ENCODE measurements at regions not wholly inside any gene's neighbourhood (a gene's known extent, or its start where the extent isn't known, plus 50 kb on each side); places are given as distances from the start of the nearest gene placed in this dataset.
"Not testable (repeated sequence)": the region's sequence is repeated elsewhere in the genome, so short reads cannot be mapped to it uniquely, and the experiment has no call there.

DNA sequence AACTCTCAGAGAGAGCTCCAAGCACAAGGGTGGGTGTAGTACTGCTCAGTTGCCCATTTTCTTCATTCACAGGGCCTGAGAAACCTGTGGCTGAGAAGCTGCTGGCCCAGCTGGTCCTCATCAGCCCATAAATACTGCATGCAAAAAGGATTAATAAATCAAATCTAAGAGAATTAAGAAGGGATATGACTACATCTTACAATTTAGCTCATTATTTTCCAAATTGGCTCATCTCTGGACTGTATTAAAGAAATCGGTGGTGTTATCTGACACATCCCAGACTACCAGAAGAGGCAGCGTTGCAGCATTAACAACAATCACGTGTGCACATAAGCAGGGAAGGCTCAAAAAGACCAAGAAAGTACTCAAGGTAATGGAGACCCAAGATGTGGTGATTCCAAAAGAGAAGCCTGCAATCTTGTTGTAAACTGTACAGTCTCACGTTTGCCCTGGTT is 90.7 kb downstream of the CD24 start:
- DNase-seq, result no peak

DNA sequence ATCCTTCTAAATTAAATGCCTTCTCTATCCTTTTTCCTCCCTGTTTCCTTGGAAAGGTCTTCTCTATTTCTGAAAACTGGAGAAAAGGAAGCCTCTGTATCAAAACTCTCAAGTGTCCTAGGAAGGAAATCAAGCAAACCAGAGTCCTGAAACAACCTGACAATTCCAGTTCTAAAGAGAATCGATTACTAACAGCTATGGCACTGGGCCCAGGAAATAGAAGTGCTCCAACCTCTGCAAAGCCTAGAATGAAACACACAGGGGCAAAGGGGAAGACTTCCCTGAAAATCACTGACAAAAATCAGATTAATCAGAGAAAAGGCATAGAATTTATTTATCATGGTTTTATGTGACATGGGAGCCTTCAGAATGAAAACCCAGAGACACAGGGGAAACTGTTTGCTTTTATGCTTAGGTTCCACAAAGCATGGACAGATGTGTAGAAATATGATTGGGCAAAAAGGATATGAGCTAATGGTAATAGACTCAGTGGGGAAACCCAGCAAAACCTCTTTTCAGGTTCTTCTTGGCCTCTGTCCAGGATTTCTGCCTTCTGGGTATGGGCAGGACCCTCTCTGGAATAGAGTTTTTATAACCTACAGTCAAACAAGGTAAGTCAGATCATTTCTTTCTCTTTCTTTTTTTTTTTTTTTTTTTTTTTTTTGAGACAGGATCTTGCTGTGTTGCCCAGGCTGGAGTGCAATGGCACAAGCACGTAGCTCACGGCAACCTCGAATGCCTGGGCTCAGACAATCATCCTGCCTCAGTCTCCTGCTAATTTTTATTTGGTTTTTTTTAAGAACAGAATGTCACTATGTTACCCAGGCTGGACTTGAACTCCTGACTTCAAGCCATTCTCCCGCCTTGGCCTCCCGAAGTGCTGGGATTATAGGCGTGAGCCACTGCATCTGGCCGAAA is 91.7 kb downstream of the CD24 start:
- DNase-seq, result no peak

GRCh38 chr6:106882138-106882537 is 92.4 kb downstream of the CD24 start:
- DNase-seq, result peak; percentile 33

DNA sequence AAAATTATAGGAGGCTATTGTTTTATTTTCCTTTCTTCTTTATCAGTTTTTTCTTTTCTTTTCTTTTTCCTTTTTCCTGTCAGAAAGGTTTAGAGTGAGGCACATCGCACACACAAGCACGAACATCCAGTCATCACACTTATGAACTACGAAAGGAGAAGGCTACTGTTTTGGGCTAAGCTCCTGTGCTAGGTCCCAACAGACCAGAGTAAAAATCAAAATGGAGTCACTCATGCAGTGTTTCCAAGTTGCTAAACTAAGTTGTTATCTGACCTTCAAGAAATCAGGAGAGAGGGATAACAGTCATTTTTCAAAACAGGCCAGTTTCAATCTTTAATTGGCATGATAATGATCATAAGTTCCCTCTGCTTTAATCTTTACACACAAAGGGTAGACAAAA is 93.6 kb downstream of the CD24 start:
- DNase-seq, result no peak

- DNase-seq, result no peak
Measured at GRCh38 chr6:106875782-106876321, 98.7 kb downstream of the CD24 start.

GRCh38 chr6:106874481-106874880 is 100.0 kb downstream of the CD24 start:
- no peak for DNase-seq

DNA sequence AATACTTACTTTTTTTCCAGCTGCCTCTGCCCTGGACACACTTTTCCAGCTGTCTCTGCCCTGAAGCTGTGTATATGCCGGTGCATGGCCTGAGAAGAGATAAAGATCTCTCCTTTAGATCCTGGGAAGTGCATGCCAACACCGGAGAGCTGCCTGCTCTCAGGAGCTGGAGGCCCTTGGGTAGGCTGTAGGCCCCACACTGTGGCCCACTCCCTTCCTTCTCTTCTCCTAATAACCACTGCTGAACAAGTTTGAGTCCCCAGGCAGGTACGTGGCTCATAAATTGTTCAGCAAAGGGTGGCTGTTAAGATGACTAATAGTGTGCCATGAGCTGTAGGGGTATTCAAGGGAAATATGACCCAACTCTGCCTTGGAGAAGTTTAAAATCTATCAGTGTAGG is 102.5 kb downstream of the CD24 start:
- peak; percentile 32 for DNase-seq

DNA sequence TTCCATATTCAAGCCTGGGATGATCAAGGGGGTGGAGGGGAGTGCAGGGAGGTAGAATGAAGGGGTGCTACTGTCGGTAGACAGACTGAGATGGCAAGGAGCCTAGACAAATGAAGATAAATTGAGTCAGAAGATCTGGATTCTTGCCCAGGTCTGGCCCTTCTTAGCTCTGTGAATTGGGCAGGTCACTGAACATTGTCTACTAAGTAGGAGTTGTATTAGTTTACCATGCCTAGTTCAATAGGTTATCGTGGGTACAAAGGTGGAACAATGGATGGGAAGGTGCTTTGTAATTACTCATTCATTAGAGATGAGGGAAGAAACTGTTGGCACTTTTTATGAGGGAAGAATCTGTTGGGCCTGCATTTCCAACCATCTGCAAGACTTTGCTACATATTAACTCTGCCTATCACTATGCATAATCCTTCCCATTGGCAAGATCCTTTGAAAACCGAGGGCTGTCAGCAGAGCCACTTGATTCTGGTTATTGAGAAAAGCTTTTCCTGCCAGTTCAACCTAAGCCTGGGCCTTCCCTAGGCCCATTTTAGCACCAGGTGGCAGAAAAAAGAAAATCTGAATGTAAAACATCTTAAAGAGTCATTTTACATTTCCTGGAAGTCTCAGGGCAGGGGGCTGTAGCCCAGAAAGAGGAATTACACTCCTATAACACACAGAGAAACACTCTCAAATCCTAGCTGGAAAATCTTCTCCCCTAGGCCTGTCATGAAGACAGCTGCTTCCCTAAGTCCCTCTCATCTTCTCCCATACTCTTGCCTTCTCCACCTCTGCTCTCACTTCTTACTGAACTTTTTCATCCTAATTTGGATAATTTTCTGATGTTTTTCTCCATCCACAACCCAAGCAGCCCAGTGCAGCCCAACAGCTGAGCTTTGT is 103.5 kb downstream of the CD24 start:
- DNase-seq, result no peak

DNA sequence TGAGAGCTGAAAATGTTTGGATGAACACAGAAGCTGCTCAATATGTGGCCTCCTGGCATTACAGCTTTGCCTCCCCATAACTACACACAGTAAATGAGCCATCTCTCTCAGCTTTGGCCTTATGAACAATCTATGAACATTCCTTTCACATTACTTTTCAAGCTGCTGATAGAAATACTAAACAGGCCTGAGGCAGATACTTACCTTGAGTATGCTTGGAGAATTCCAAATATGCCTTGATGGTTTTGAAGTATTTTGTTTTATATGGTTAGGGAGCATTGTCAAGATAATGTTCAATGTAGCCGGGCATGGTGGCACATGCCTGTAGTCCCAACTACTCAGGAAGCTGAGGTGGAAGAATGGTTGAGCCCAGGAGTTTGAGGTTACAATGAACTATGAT is 104.5 kb downstream of the CD24 start:
- no peak for DNase-seq

DNA sequence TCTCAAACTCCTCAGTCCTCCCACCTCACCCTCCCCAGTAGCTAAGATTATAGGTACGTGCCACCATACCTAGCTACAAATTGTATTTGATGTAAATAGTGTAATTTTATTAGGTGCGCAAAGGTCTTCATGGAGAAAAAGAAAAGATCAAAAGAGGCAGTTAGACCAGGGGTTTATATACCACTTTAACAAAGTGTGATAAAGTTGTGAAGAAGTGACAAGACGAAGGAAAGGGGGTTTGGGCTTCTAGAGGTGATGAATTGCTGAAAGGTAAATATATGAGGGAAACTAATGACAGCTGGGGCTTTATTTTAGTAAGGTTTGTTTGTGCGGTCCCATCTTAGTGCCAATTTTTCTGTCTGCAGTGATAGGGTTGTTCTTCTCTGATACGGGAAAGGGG is 105.3 kb downstream of the CD24 start:
- no peak for DNase-seq

GRCh38 chr6:106866875-106867658 is 107.5 kb downstream of the CD24 start:
- no peak for DNase-seq

DNA sequence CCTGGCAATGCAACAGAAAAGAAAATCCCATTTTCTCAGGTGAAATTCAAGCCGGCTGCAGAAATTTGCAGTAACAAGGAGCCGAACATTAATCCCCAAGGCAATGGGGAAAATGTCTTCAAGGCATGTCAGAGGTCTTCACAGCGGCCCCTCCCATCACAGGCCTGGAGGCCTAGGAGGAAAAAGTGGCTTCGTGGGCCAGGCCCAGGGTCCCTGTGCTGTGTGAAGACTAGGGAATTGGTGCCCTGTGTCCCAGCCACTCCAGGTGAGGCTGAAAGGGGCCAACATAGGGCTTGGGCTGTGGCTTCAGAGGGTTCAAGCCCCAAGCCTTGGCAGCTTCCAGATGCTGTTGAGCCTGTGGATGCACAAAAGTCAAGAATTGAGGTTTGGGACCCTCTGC is 111.7 kb downstream of the CD24 start:
- DNase-seq, result no peak

DNA sequence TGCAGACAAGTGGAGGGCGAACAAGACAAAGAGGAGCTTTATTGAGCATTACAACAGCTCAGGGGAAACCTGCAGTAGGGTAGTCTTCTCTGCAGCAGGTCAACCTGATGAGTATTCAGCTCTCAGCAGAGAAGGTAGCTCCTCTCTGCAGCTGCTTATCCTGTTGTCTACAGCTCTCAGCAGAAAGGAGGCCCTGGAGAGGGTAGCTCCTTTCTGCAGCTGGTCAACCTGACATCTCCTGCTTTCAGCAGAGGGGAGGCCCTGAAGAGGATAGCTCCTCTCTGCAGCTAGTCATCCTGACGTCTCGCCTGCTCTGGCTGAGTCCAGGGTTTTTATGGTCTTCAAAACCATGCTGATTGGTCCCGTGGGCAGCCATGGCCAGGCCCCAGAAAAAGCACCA is 113.6 kb downstream of the CD24 start:
- DNase-seq, result no peak

- DNase-seq, result no peak
Measured at GRCh38 chr6:106858653-106859092, 115.9 kb downstream of the CD24 start.

DNA sequence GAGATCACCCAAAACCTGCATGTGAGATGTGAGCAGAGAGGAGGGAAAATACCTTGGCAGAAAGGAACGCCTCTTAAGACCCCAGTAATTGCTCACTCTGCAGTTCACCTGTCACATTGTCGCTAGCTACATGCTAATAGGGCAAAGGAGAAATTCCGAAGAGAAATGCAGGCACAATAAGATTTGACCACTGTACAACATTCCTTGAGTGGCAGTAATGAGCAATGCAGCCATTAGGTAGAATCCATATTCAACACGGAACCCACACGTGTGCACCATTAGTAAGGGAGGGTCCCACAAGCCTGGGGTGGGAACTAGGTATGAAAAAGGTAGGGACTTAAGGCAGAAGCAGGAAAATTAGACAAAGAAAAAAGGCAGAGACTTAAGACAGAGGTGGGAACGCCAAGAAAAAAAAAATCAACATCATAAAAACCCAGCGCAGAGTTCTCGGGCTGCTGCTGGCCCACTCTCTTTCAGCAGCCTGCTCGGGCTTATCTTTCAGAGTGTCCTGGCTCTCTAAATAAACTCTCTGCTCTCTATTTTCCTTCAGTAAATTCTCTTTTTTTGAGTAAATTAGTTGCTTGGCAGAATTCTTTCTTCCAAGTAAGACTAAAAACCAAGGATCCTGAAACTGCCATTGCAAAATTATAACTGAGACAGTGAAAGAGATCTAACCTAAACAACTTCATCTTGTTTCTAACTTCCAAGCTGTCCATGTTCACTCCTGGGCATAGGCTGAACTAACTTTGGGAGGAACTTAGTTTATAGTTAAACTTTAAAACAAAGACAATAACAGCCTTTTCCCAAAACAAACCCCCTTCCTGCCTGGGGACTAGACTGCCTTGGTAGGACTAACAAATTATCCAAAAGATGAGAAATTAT is 116.5 kb downstream of the CD24 start:
- DNase-seq, result no peak

GRCh38 chr6:106857310-106857709 is 117.2 kb downstream of the CD24 start:
- DNase-seq, result not testable (repeated sequence)

GRCh38 chr6:106856227-106856874 is 118.2 kb downstream of the CD24 start:
- no peak for DNase-seq

DNA sequence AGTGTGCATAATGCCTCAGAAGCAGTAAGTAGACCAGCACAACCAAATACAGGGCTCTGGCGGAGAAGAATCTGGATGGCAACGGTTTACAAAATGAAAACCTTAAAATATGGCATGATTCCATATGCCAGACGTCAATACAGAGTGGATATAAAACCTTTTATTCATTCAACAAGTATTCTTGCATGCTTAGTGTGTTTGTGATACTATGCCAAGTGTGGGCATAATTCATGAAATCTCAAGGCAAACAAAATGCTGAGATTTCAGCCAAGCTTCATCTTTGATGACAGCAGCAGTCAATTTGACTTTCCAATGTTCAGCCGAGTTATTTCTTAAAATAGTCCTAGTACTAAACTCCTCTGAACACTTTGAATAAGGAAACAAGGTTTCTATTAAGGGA is 119.4 kb downstream of the CD24 start:
- no peak for DNase-seq

GRCh38 chr6:106849676-106850332 is 124.7 kb downstream of the CD24 start:
- no peak for DNase-seq

DNA sequence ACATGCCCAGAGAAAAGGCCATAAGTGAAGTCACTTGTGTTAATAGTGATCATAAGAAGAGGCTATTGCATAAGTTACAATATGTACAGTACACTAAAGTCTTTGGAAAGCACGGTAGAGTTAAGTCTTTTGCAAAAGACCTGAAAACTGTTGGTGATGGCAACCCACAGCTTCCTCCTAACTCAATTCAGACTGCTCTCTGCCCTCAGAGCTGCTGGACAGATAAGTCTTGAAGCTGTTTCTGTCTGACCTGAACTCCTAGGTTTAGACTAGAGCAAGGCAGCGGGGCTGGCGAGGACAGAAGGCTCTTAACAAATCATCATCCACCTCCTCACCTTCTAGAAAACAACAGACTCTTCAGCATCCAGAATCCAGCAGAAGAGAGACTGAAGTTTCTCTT is 125.4 kb downstream of the CD24 start:
- DNase-seq, result no peak

All from left kidney (tissue), 1 donor.